ENCODE measurements at regions not wholly inside any gene's neighbourhood (a gene's known extent, or its start where the extent isn't known, plus 50 kb on each side); places are given as distances from the start of the nearest gene placed in this dataset.

DNA sequence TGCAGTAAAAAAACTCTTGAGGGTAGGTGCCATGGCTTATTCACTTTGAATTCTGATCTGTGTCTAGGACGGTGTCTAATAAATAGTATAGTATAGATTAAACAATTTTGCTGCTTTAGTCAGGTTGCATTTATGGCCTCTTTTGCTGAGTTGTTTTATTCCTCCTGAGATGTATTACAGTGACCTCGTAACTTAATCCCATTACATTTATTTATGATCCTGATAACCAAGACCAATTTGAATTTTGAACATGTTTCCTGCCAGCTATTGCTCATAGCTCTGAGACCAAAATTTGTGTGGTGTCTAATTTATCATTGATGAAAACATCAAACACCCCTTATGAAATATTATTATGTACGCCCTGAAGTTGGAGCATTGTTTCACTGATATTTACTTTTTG lies 381.9 kb upstream of the SEMA3C start (continued):
- TF ChIP-seq, protein P1, sequence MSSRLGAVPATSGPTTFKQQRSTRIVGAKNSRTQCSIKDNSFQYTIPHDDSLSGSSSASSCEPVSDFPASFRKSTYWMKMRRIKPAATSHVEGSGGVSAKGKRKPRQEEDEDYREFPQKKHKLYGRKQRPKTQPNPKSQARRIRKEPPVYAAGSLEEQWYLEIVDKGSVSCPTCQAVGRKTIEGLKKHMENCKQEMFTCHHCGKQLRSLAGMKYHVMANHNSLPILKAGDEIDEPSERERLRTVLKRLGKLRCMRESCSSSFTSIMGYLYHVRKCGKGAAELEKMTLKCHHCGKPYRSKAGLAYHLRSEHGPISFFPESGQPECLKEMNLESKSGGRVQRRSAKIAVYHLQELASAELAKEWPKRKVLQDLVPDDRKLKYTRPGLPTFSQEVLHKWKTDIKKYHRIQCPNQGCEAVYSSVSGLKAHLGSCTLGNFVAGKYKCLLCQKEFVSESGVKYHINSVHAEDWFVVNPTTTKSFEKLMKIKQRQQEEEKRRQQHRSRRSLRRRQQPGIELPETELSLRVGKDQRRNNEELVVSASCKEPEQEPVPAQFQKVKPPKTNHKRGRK (CRISPR knock-in tag; IDR thresholded peaks at IDR 0.05; ENCODE audit: borderline replicate concordance), result no peak
- TF ChIP-seq TCF7 (CRISPR knock-in tag; IDR thresholded peaks at IDR 0.05; ENCODE audit: low read depth) (no peak), NR1H2 (CRISPR knock-in tag; IDR thresholded peaks at IDR 0.05) (no peak), ELF4 (CRISPR knock-in tag; IDR thresholded peaks at IDR 0.05; ENCODE audit: low read depth) (no peak), ZNF263 (CRISPR knock-in tag; IDR thresholded peaks at IDR 0.05; ENCODE audit: low read depth) (no peak), TEAD4 (CRISPR knock-in tag; IDR thresholded peaks at IDR 0.05) (no peak)

GRCh38 chr7:81299711-81300110 lies 380.9 kb upstream of the SEMA3C start:
- CTCF ChIA-PET, result interaction anchor here (0.6 to 1.2 kb wide), 2 partner anchors 9 to 381 kb away, joined by 3 read pairs; partner anchors contain the start of gene SEMA3C
- DNase-seq (ENCODE audit: low spot score) (no peak), ATAC-seq (no peak)
- peaks cover 6% of the 10 kb centered on the region; the same call in 1 of the 2 replicates for H3K9me3 Mint-ChIP-seq
- no peak overlapping the region for H3K4me3 Mint-ChIP-seq
- TF ChIP-seq PRRX2 (CRISPR knock-in tag; IDR thresholded peaks at IDR 0.05) (no peak), AR (CRISPR knock-in tag; IDR thresholded peaks at IDR 0.05) (no peak)
- TF ChIP-seq, protein P2, sequence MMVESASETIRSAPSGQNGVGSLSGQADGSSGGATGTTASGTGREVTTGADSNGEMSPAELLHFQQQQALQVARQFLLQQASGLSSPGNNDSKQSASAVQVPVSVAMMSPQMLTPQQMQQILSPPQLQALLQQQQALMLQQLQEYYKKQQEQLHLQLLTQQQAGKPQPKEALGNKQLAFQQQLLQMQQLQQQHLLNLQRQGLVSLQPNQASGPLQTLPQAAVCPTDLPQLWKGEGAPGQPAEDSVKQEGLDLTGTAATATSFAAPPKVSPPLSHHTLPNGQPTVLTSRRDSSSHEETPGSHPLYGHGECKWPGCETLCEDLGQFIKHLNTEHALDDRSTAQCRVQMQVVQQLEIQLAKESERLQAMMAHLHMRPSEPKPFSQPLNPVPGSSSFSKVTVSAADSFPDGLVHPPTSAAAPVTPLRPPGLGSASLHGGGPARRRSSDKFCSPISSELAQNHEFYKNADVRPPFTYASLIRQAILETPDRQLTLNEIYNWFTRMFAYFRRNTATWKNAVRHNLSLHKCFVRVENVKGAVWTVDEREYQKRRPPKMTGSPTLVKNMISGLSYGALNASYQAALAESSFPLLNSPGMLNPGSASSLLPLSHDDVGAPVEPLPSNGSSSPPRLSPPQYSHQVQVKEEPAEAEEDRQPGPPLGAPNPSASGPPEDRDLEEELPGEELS (CRISPR knock-in tag; IDR thresholded peaks at IDR 0.05), result no peak
- TF ChIP-seq, protein P1 (CRISPR knock-in tag; IDR thresholded peaks at IDR 0.05; ENCODE audit: borderline replicate concordance), result no peak
- POLR2A ChIA-PET, result no interaction called here
- peaks cover 12% of the 10 kb centered on the region for H3K4me1 Mint-ChIP-seq
- no peak overlapping the region for H3K27ac Mint-ChIP-seq
- H3K27me3 Mint-ChIP-seq (ENCODE audit: low read depth), result no peaks in the 10 kb centered on the region
- no peaks in the 10 kb centered on the region for H3K36me3 Mint-ChIP-seq

GRCh38 chr7:81298951-81299666 lies 380.3 kb upstream of the SEMA3C start:
- ATAC-seq, result no peak
- Mint-ChIP-seq H3K9me3 (peaks cover 6% of the 10 kb centered on the region; the same call in 1 of the 2 replicates), H3K27me3 (ENCODE audit: low read depth) (no peaks in the 10 kb centered on the region), H3K4me1 (peaks cover 12% of the 10 kb centered on the region), H3K27ac (no peak overlapping the region), H3K4me3 (no peak overlapping the region), H3K36me3 (no peaks in the 10 kb centered on the region)
- CTCF ChIA-PET, result interaction anchor here (1.2 kb wide), 1 partner anchor 380 kb away, joined by 3 read pairs; the partner anchor contains the start of gene SEMA3C
- DNase-seq (ENCODE audit: low spot score), result no peak
- TF ChIP-seq FOXK1 (CRISPR knock-in tag; IDR thresholded peaks at IDR 0.05) (no peak), ATF6 (CRISPR knock-in tag; IDR thresholded peaks at IDR 0.05) (no peak), SP1 (CRISPR knock-in tag; conservative IDR thresholded peaks at IDR 0.05) (no peak)
- TF ChIP-seq, protein P3, sequence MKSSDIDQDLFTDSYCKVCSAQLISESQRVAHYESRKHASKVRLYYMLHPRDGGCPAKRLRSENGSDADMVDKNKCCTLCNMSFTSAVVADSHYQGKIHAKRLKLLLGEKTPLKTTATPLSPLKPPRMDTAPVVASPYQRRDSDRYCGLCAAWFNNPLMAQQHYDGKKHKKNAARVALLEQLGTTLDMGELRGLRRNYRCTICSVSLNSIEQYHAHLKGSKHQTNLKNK (CRISPR knock-in tag; IDR thresholded peaks at IDR 0.05), result no peak
- POLR2A ChIA-PET, result no interaction called here
